ENCODE measurements at regions not wholly inside any gene's neighbourhood (a gene's known extent, or its start where the extent isn't known, plus 50 kb on each side); places are given as distances from the start of the nearest gene placed in this dataset.

DNA sequence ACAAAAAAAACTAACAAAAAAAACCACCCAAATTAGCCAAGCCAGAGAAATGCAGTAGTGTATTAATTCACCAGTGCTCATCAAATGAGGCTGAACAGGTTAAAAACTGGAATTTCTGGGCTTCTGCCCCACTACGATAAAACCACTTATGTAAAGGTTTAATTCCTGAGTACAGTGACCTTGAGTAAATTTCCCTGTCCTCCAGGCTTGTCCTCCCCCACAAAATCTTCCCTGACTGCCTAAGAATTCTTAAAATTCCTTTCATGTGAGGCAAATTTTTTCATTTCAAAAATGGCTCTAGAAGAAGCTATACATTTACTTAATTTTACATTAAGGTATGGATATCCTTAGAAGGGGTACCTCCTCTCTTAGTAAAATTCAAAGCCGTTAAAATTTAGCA, 80.1 kb upstream of the ID4 start:
- TF ChIP-seq GATA1 (IDR thresholded peaks at IDR 0.05; ENCODE audit: low read depth, low read length) (no peak), POLR2A (IDR thresholded peaks at IDR 0.05; ENCODE audit: low read length) (no peak)
- DNase-seq: no peak

DNA sequence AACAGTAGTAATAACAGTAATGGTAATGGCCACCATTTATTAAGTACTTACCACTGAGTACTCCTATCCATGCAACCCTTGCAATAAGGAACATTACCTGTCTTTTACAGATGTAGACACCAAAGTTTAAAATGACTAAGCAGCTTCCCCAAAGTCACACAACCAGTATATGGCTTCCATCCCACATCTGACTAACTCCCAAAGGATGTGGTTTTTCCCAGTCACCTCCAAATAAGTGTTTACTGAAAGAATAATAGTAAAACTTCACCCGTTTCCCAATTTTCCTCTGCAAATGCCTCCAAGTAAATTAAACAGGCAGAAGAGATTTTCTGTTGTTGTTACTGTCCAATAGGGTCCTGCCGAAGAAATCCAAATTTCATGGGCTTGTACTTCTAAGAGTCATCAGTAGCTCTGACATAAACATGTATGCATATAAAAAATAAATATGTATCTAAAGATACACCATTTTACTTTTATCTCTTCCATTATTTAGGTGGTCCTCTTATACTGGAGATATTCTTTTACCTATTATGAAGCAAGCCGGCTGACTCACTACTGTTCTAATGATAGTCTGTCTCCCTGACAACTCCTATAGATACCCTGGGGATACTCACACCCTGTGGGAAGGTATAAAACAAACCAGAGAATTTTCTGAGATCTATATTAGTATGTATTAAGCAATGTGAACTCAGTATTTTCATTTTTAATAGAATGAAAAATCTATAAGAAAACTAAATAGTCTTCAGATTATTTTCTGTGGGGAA, 77.9 kb upstream of the ID4 start:
- no peak for DNase-seq
- TF ChIP-seq GATA1 (IDR thresholded peaks at IDR 0.05; ENCODE audit: low read depth, low read length) (no peak), POLR2A (IDR thresholded peaks at IDR 0.05; ENCODE audit: low read length) (no peak)

GRCh38 chr6:19761121-19761520, 76.0 kb upstream of the ID4 start:
- DNase-seq: no peak
- TF ChIP-seq GATA1 (IDR thresholded peaks at IDR 0.05; ENCODE audit: low read depth, low read length) (no peak), POLR2A (IDR thresholded peaks at IDR 0.05; ENCODE audit: low read length) (no peak)

GRCh38 chr6:19771753-19772336, 65.3 kb upstream of the ID4 start:
- TF ChIP-seq GATA1 (IDR thresholded peaks at IDR 0.05; ENCODE audit: low read depth, low read length) (no peak), POLR2A (IDR thresholded peaks at IDR 0.05; ENCODE audit: low read length) (no peak)
- DNase-seq: no peak

- no peak for TF ChIP-seq POLR2A (IDR thresholded peaks at IDR 0.05; ENCODE audit: low read length)
- TF ChIP-seq GATA1 (IDR thresholded peaks at IDR 0.05; ENCODE audit: low read depth, low read length): no peak
Observed at GRCh38 chr6:19772891-19773290, 64.3 kb upstream of the ID4 start.

DNA sequence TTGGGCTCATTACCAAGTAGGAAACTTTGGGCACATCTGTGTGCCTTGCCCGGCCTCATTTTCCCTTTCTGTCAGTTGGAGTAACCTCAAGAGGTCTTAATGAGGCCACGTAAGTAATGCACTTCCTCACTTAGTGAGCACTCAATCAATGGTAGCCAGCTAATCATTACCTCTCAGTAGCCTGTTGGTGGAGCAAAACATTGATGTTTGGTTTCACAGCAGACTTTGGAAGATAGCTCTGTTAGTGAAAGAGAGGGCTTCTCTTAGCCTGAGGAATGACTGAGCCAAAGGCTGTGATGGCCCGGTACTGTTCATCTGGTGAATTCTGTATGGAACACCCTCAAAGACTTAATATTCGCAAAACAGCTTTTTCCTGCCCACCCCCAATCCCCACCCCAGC, 55.9 kb upstream of the ID4 start:
- TF ChIP-seq GATA1 (IDR thresholded peaks at IDR 0.05; ENCODE audit: low read depth, low read length) (no peak), POLR2A (IDR thresholded peaks at IDR 0.05; ENCODE audit: low read length) (no peak)
- DNase-seq: no peak

More at GRCh38 chr6:19772891-19773290, 64.3 kb upstream of the ID4 start:
- DNase-seq: no peak

DNA sequence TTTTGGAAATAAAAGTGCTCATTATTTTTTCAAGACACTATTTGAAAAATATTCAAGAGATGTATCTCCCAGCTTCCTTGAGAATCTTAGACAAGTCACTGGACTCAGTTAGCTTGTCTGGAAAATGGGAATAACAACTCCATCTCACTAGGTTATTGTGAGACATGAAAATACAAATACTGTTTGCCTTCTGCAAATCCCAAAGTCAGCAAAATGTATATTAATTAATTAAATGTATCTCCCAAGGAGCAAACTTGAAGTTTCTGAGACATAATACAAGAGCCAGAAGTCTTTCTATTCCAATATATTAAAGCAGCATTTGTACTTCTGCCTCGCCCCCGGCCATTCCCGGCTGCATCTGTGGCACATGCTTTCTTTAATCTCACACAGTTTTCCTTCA, 54.6 kb upstream of the ID4 start:
- TF ChIP-seq GATA1 (IDR thresholded peaks at IDR 0.05; ENCODE audit: low read depth, low read length): no peak
- no peak for TF ChIP-seq POLR2A (IDR thresholded peaks at IDR 0.05; ENCODE audit: low read length)
- no peak for DNase-seq
